Activated T-helper 1 cell treated with anti-CD3 and anti-CD28 coated beads, Interleukin-12 subunit alpha, Interleukin-12 subunit beta, Interleukin-2, Interleukin-4 antibody, amounts not matched to agents 30 ng/mL and 10 ng/mL and 1 ng/mL, durations not matched to agents 14 hours and 24 hours and 36 hours (primary cell): ENCODE measurements at regions not wholly inside any gene's neighbourhood (a gene's known extent, or its start where the extent isn't known, plus 50 kb on each side); places are given as distances from the start of the nearest gene placed in this dataset.
"Not testable (repeated sequence)": the region's sequence is repeated elsewhere in the genome, so short reads cannot be mapped to it uniquely, and the experiment has no call there.

ENCODE experiments used
- DNase-seq: peaks from one replicate; pipeline ENCODE4 v3.0.0; 2021; ENCODE audit warnings: low spot score
- H3K27ac Mint-ChIP-seq: one replicate; pipeline ENCODE4 v1.8.0; 2021; ENCODE audit warnings: mild to moderate bottlenecking, mixed read lengths
- H3K27me3 Mint-ChIP-seq: one replicate; pipeline ENCODE4 v1.8.0; 2022; ENCODE audit warnings: mild to moderate bottlenecking, moderate library complexity, mixed read lengths; ENCODE audit not compliant: insufficient read depth
- H3K36me3 Mint-ChIP-seq: one replicate; pipeline ENCODE4 v1.8.0; 2021; ENCODE audit warnings: low read depth, mixed read lengths
- H3K4me1 Mint-ChIP-seq: one replicate; pipeline ENCODE4 v1.8.0; 2021; ENCODE audit warnings: low read depth, mixed read lengths
- H3K4me3 Mint-ChIP-seq: one replicate; pipeline ENCODE4 v1.8.0; 2021; ENCODE audit warnings: mild to moderate bottlenecking, moderate library complexity, mixed read lengths
- H3K9me3 Mint-ChIP-seq: one replicate; pipeline ENCODE4 v1.8.0; 2021; ENCODE audit warnings: mixed read lengths
- intact Hi-C: fragments of 100-400 bp; cut with micrococcal nuclease; formaldehyde crosslinking; loops from one replicate; pipeline ENCODE4 v1.15.1; 2024

DNA sequence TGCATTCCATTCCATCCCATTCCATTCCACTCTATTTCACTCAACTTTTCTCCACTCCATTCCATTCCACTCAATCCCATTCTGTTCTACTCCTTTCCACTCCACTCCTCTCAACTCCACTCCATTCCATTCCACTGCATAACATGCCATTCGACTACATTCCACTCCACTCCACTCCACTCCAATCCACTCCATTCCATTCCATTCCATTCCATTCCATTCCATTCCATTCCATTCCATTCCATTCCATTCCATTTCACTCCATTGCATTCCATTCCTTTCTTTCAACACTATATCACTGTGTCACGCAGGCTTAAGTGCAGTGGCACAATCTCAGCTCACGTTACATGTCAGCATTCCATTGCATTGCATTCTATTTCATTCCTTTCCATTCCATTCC lies 1430.4 kb downstream of the TSPY10 start:
- DNase-seq, H3K27me3 Mint-ChIP-seq, H3K4me3 Mint-ChIP-seq, H3K4me1 Mint-ChIP-seq, intact Hi-C loops, H3K36me3 Mint-ChIP-seq, H3K27ac Mint-ChIP-seq: not testable (repeated sequence)
- H3K9me3 Mint-ChIP-seq, result peaks cover 78% of the 10 kb centered on the region

GRCh38 chrY:10973422-10973821 lies 1445.7 kb downstream of the TSPY10 start:
- Mint-ChIP-seq H3K4me1 (no peaks in the 10 kb centered on the region), H3K9me3 (peaks cover 89% of the 10 kb centered on the region), H3K27ac (no peak overlapping the region), H3K27me3 (no peaks in the 10 kb centered on the region), H3K36me3 (no peaks in the 10 kb centered on the region), H3K4me3 (no peak overlapping the region)
- intact Hi-C loops, result no loop called here
- no peak for DNase-seq

DNA sequence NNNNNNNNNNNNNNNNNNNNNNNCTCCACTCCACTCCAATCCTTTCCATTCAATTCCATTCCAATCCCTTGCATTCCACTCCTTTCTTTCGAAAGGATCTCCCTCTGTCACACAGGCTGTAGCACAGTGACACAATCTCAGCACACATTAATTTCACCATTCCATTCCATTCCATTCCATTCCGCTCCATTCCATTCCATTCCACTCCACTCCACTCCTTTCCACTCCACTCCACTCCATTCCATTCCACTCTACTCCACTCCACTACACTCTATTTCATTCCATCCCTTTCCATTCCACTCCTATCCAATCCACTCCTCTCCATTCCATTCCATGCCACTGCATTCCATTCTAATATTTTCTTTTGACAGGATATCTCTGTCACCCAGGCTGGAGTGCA lies 1459.0 kb downstream of the TSPY10 start:
- intact Hi-C loops, result no loop called here
- no peaks in the 10 kb centered on the region for H3K4me1 Mint-ChIP-seq
- H3K27ac Mint-ChIP-seq, result no peak overlapping the region
- H3K9me3 Mint-ChIP-seq, result peaks cover 98% of the 10 kb centered on the region
- H3K36me3 Mint-ChIP-seq, result peaks cover 9% of the 10 kb centered on the region
- H3K4me3 Mint-ChIP-seq, result no peak overlapping the region
- H3K27me3 Mint-ChIP-seq, result no peaks in the 10 kb centered on the region
- no peak for DNase-seq

GRCh38 chrY:10987626-10988025 lies 1459.9 kb downstream of the TSPY10 start:
- intact Hi-C loops, result no loop called here
- Mint-ChIP-seq H3K4me3 (no peak overlapping the region), H3K27ac (no peak overlapping the region), H3K27me3 (no peaks in the 10 kb centered on the region), H3K4me1 (no peaks in the 10 kb centered on the region), H3K9me3 (peaks cover 98% of the 10 kb centered on the region), H3K36me3 (peaks cover 6% of the 10 kb centered on the region)
- DNase-seq, result no peak

- no peak overlapping the region for H3K4me3 Mint-ChIP-seq
- no peaks in the 10 kb centered on the region for H3K4me1 Mint-ChIP-seq
- H3K27ac Mint-ChIP-seq, result no peak overlapping the region
- peaks cover 3% of the 10 kb centered on the region for H3K36me3 Mint-ChIP-seq
- intact Hi-C loops, result no loop called here
- no peak for DNase-seq
- peaks cover 98% of the 10 kb centered on the region for H3K9me3 Mint-ChIP-seq
- H3K27me3 Mint-ChIP-seq, result no peaks in the 10 kb centered on the region
Observed at GRCh38 chrY:10993955-10994354, 1466.3 kb downstream of the TSPY10 start.

DNA sequence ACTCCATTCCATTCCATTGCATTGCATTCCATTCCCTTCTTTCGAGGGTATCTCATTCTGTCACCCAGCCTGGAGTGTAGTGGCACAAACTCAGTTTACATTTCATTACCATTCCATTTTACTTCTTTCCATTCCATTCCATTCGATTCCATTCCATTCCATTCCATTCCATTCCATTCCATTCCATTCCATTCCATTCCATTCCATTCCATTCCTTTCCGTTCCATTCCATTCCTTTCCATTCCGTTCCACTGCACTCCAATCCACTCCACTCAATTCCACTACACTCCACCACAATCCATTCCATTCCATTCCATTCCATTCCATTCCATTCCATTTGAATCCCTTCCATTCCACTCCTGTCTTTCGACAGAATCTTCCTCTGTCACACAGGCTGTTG lies 1472.0 kb downstream of the TSPY10 start:
- not testable (repeated sequence) for H3K27me3 Mint-ChIP-seq

DNA sequence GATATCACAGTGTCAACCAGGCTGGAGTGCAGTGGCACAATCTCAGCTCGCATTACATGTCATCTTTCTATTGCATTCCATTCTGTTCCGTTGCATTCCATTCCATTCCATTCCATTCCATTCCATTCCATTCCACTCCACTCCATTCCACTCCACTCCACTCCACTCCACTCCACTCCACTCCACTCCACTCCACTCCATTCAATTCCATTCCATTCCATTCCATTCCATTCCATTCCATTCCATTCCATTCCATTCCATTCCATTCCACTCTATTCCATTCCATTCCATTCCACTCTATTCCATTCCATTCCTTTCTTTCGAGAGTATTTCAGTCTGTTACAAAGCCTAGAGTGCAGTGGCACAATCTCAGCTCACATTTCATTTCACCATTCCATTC lies 1486.5 kb downstream of the TSPY10 start:
- H3K36me3 Mint-ChIP-seq, H3K27ac Mint-ChIP-seq, H3K4me3 Mint-ChIP-seq, H3K27me3 Mint-ChIP-seq, intact Hi-C loops, DNase-seq, H3K4me1 Mint-ChIP-seq: not testable (repeated sequence)
- H3K9me3 Mint-ChIP-seq, result peaks cover 89% of the 10 kb centered on the region

More for the DNA sequence above, 1472.0 kb downstream of the TSPY10 start:
- DNase-seq, intact Hi-C loops, H3K4me1 Mint-ChIP-seq, H3K36me3 Mint-ChIP-seq, H3K27ac Mint-ChIP-seq, H3K4me3 Mint-ChIP-seq: not testable (repeated sequence)
- peaks cover 84% of the 10 kb centered on the region for H3K9me3 Mint-ChIP-seq

DNA sequence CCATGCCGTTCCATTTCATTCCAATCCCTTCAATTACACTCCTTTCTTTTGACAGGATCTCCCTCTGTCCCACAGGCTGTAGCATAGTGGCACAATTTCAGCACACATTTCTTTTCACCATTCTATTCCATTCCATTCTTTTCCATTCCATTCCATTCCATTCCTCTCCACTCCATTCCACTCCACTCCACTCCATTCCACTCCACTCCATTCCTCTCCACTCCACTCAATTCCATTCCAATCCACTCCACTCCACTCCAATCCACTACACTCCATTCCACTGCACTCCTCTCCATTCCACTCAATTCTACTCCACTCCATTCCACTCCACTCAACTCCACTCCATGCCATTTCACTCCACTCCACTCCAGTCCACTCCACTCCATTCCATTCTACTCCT lies 1495.1 kb downstream of the TSPY10 start:
- no peak for DNase-seq
- peaks cover 6% of the 10 kb centered on the region for H3K36me3 Mint-ChIP-seq
- H3K4me3 Mint-ChIP-seq, result no peak overlapping the region
- no peak overlapping the region for H3K27ac Mint-ChIP-seq
- H3K4me1 Mint-ChIP-seq, result no peaks in the 10 kb centered on the region
- intact Hi-C loops, result no loop called here
- H3K9me3 Mint-ChIP-seq, result peaks cover 91% of the 10 kb centered on the region
- H3K27me3 Mint-ChIP-seq, result no peaks in the 10 kb centered on the region

DNA sequence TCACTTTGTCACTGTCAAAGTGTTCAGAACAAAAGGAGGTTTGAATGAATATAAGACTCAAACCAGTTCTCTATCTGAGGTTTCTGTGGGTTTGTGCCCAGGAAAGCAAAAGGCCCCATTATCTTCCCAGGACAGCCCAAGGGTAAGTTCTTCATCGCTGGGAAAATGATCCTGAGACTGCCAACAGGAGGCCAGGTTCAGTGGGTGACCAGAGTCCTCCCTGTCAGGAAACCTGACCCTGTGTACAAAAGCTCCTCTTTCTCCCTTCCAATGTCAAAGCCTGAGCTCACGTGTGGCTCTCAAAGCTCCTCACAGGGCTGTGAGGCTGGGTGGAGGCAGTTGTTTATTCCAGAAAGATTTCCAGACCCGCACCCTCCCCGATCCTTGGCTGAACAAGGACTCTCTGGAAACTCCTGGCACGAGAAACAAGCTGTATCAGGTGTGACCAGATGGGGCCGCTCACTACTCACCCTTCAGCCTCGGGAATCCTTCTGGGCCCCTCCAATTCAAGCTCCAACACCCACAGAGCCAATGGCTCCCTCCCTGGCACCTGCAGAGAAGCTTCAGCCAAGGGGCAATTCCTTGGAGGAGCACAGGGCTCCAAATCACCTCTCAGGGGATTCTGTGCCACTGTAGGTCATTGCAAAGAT lies 1516.7 kb downstream of the TSPY10 start:
- Mint-ChIP-seq H3K36me3 (no peaks in the 10 kb centered on the region), H3K4me1 (no peaks in the 10 kb centered on the region), H3K27ac (no peak overlapping the region), H3K9me3 (peaks cover 37% of the 10 kb centered on the region), H3K4me3 (no peak overlapping the region), H3K27me3 (no peaks in the 10 kb centered on the region)
- intact Hi-C loops, result no loop called here
- no peak for DNase-seq

DNA sequence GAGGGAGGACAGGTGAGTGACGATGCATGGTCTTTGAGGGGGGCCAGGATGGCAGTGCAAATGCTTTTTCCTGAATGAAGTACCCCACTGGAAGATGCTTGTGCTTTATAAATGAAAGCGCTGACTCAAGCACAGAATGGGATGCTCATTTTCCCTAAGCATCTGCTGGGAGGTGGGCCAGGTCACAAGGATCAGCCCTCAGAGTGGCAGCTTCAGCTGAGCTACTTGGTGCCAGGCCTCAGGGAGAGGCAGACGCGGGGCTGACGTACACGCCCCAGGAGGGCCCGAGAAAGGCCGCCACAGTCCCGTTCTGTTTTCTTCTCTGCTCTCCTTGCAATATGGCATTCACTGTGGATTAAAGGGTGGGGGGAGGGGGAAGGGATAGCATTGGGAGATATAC lies 1535.8 kb downstream of the TSPY10 start:
- H3K36me3 Mint-ChIP-seq, result no peaks in the 10 kb centered on the region
- no peak overlapping the region for H3K27ac Mint-ChIP-seq
- DNase-seq, result no peak
- no peaks in the 10 kb centered on the region for H3K4me1 Mint-ChIP-seq
- intact Hi-C loops, result no loop called here
- no peak overlapping the region for H3K4me3 Mint-ChIP-seq
- peaks cover 8% of the 10 kb centered on the region for H3K9me3 Mint-ChIP-seq
- no peaks in the 10 kb centered on the region for H3K27me3 Mint-ChIP-seq

DNA sequence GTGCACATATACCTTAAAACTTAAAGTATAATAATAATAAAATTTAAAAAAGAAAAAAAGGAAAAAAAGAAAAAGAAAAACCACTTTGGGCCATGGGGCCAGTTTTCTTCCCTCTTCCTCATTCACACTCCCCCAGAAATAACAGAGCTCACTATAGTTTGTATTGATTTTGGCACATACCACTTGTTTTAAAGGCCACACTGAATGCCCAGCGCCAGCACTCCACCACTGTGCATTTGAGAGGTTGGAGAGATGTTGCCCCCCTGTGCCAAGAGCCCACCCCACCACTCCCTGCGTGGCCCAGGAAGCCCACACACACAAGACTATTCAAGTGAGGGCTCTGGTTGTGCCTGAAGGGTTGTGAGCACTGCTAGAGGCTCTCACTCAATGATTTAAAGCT lies 1536.3 kb downstream of the TSPY10 start:
- no peaks in the 10 kb centered on the region for H3K36me3 Mint-ChIP-seq
- DNase-seq, result no peak
- no peak overlapping the region for H3K27ac Mint-ChIP-seq
- H3K4me1 Mint-ChIP-seq, result no peaks in the 10 kb centered on the region
- H3K4me3 Mint-ChIP-seq, result no peak overlapping the region
- intact Hi-C loops, result no loop called here
- H3K9me3 Mint-ChIP-seq, result peaks cover 8% of the 10 kb centered on the region
- no peaks in the 10 kb centered on the region for H3K27me3 Mint-ChIP-seq

DNA sequence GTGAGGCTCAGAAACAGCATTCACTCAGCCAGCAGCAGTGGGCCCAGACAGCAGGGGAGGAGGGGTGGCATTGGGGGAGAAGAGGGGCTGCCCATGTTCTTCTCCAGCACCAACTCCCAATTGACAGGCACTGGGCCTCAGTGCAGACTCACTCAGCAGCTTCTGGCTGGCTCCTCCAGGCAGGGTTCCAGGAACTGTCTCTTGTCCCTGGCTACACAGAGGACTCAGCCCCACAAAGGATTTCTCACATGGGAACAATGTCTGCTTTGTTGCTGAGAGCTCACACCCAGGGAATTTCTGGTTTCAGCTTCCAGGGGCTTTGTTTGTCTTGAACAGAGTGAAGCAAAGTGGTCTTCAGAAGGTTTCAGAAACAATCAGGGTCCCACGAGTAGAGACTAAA lies 1536.7 kb downstream of the TSPY10 start:
- H3K4me3 Mint-ChIP-seq, result no peak overlapping the region
- no peaks in the 10 kb centered on the region for H3K36me3 Mint-ChIP-seq
- H3K4me1 Mint-ChIP-seq, result no peaks in the 10 kb centered on the region
- peaks cover 8% of the 10 kb centered on the region for H3K9me3 Mint-ChIP-seq
- intact Hi-C loops, result no loop called here
- no peak for DNase-seq
- no peak overlapping the region for H3K27ac Mint-ChIP-seq
- no peaks in the 10 kb centered on the region for H3K27me3 Mint-ChIP-seq

- H3K9me3 Mint-ChIP-seq, result peaks cover 15% of the 10 kb centered on the region
- H3K4me1 Mint-ChIP-seq, result no peaks in the 10 kb centered on the region
- no peak overlapping the region for H3K27ac Mint-ChIP-seq
- H3K36me3 Mint-ChIP-seq, result no peaks in the 10 kb centered on the region
- intact Hi-C loops, result no loop called here
- no peak for DNase-seq
- no peaks in the 10 kb centered on the region for H3K27me3 Mint-ChIP-seq
- H3K4me3 Mint-ChIP-seq, result no peak overlapping the region
Observed at GRCh38 chrY:11069271-11069670, 1541.6 kb downstream of the TSPY10 start.
